ACHN (cell line): ENCODE measurements at regions not wholly inside any gene's neighbourhood (a gene's known extent, or its start where the extent isn't known, plus 50 kb on each side); places are given as distances from the start of the nearest gene placed in this dataset.

ENCODE experiments used
- DNase-seq: peaks from one replicate; pipeline ENCODE4 v3.0.0-alpha.2; 2015
- in situ Hi-C: cut with HindIII; loops from 2 replicates; pipeline ENCODE4 v1.10.0; 2017; ENCODE audit warnings: low sequenced_read_pairs, low pct_ligation_motif_present, low pct_unique_long_range_greater_than_20kb

GRCh38 chr11:128244871-128245270, 342.5 kb downstream of the ETS1 start:
- in situ Hi-C loops, result no loop called here
- no peak for DNase-seq

- in situ Hi-C loops, result no loop called here
- no peak for DNase-seq
Measured at GRCh38 chr11:128242451-128242850, 344.9 kb downstream of the ETS1 start.

DNA sequence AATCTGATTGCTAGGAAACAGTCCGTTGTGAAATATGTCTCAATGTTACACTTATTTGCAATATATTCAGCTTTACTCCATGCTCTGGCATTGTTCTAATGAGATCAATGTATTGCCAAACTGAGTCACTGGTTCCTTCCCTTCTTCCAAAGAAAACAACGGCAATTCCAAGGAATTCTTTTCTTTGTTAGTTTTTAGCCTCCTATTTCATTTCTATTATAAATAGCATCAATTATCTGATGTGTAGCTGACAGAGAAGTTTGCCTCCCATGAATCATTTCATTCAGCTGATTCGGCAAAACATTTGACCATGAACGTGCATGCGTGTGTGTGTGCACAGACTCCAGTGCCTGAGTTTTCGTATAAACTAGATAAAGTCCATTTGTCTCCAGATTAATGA, 346.8 kb downstream of the ETS1 start:
- no peak for DNase-seq
- in situ Hi-C loops, result no loop called here

DNA sequence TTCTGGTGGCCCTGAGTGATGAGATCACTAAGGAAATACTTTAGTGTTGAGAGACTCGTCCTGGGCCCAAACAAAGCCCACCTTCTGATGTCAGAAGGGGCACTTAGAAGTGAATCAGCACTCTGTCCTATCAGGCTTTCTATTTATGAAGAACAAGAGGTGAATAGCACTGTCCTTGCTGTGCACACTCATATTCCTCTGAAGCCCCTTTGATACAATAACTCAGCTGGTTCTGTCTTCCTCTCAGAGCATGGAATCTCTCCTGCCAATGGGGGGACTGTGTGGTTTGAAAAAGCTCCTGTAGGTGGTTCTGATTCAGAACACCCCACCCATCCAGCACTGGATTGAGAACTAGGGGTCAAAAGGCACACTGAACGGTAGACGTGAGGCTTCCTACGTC, 348.1 kb downstream of the ETS1 start:
- in situ Hi-C loops, result no loop called here
- no peak for DNase-seq

- DNase-seq, result no peak
- in situ Hi-C loops, result no loop called here
Measured at GRCh38 chr11:128238521-128239265, 348.7 kb downstream of the ETS1 start.

GRCh38 chr11:128236506-128237498, 350.6 kb downstream of the ETS1 start:
- DNase-seq, result no peak
- in situ Hi-C loops, result no loop called here

- no peak for DNase-seq
- in situ Hi-C loops, result no loop called here
Measured at GRCh38 chr11:128235958-128236357, 351.4 kb downstream of the ETS1 start.

DNA sequence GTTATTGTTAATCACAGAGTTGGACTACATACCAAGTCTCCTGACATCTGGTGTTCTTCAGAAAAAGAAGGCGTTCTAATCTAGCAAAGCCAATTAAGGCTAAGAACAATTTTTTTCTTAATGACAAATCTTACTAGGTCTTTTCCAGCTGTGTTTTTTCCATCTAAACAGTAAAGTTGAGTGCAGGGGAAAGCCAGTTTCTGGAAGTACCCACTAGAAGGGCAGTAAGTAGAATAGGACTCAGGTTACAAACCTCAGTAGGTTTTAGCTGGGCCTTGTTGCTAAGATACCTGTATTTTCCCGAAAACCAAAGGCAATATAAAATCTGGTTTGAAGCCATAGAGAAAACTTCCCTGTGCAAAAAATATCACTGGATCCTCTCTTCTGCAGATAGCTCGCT, 351.9 kb downstream of the ETS1 start:
- no peak for DNase-seq
- in situ Hi-C loops, result no loop called here

DNA sequence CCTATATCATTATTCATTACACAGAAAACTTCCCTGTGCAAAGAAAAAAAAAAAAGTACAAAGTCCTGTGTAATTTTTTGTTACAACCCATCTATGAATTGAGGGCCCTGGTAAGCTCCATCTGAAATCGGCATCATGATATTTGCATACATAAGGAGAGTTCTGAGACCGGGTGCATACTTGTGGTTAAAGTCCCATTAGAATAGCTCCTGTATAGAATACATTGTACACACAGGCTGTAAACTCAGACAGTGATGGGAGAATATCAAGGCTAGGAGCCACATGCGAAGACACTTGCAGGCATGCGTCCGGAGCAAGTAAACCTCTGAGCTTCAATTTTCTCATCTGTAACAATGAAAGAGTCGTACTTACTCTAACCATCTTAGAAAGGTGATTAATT, 353.2 kb downstream of the ETS1 start:
- no peak for DNase-seq
- in situ Hi-C loops, result no loop called here

DNA sequence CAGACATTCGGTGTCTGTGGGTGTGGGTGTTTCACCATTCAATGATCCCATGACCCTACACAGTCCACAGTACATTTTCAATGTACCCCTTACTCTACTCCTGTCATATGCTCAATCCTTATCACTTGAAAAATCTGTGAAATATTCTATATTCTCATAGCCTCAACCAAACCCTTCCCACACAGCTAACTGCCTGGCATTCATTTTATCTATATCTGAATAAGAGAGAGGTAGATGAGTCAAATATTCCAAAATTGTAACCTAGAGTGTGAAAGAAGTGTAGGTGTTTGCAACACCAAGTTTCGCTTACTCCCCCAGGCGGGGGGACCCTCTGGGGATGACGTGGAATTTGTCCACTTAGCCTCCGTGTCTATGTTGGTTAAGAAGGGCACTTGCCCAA, 354.8 kb downstream of the ETS1 start:
- in situ Hi-C loops, result no loop called here
- DNase-seq, result no peak

GRCh38 chr11:128231845-128232410, 355.4 kb downstream of the ETS1 start:
- in situ Hi-C loops, result no loop called here
- DNase-seq, result no peak

GRCh38 chr11:128227466-128227865, 359.9 kb downstream of the ETS1 start:
- no peak for DNase-seq

GRCh38 chr11:128226106-128226716, 361.1 kb downstream of the ETS1 start:
- no peak for DNase-seq
- in situ Hi-C loops, result no loop called here

More at GRCh38 chr11:128227466-128227865, 359.9 kb downstream of the ETS1 start:
- in situ Hi-C loops, result no loop called here

DNA sequence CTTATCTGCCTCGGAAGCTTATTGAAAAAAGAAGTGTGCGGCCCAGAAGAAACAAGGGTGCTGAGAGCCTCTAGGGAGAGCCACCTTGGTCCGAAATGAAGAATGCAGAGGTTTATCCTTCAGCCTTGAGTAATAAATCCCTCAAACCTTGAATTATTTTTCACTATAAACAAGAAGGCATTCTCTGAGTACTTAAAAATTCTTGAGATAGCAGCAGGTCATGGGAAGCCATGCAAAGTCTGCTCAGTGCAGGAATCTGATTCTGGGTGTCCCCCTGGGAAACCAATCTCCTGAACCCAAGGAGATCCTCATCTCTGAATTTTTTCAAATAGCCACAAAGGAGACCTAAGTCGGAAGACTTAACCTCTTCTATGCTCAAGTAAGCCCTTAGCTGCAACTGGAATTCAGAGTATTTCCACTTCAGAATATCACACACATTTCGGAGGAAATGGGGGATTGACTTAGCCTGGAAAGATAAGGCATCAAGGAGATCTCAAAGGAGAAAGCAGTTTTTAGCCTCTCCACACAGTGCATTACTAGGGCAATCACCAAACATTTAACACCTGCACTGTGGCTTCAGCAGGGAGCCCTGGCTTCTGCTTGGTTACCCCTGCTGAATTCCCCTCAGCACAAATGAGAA, 365.0 kb downstream of the ETS1 start:
- in situ Hi-C loops, result no loop called here
- no peak for DNase-seq

DNA sequence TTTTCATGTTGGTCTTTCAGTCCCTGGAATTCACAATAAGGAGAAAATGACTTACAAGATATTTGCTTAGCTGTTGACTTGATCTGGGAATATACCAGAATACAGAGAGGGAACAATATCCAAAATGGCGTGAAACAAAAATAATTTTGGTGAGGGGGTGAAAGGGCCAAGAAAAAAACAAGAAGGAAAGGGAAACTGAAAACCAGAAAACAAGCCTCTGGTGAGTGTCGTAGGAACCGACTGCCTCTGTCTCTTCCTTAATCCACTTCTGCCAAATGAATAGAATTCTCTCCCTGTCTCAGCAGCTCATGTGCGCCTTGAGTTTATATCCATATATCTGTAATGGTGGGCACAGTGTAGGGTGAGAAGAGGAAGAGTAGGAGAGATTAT, 367.6 kb downstream of the ETS1 start:
- no peak for DNase-seq
- in situ Hi-C loops, result no loop called here

DNA sequence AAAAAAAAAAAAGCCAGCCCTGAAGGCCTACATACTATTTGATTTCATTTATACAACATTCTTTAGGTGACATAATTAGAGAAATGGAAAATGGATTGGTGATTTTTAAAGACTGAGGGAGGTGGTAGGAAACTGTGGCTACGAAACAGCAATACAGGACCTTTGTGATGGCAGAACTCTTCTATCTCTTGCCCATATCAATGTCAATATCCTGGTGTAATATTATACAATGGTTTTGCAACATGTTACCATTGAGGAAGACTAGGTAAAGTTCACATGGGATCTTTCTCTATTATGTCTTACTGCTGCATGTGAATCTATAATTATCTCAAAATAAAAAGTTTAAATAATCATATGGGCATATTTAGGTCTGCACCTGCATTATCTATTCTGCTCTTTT, 371.2 kb downstream of the ETS1 start:
- in situ Hi-C loops, result no loop called here
- DNase-seq, result no peak

GRCh38 chr11:128215238-128215882, 372.0 kb downstream of the ETS1 start:
- no peak for DNase-seq
- in situ Hi-C loops, result no loop called here

GRCh38 chr11:128214263-128214662, 373.1 kb downstream of the ETS1 start:
- in situ Hi-C loops, result no loop called here

More at GRCh38 chr11:128214263-128214662, 373.1 kb downstream of the ETS1 start:
- DNase-seq, result no peak
